ENCODE measurements at regions not wholly inside any gene's neighbourhood (a gene's known extent, or its start where the extent isn't known, plus 50 kb on each side); places are given as distances from the start of the nearest gene placed in this dataset.

- H3K4me3 ChIP-seq (ENCODE audit: low read depth, low read length): no peak overlapping the region
- TF ChIP-seq CTCF (IDR thresholded peaks at IDR 0.05; ENCODE audit: borderline replicate concordance, insufficient read depth, low read depth, low read length): no peak
Measured at GRCh38 chr10:32110790-32111189, 54.6 kb upstream of the KIF5B start.

- TF ChIP-seq CTCF (IDR thresholded peaks at IDR 0.05; ENCODE audit: borderline replicate concordance, insufficient read depth, low read depth, low read length): no peak
- no peak overlapping the region for H3K4me3 ChIP-seq (ENCODE audit: low read depth, low read length)
Measured at GRCh38 chr10:32109603-32110002, 53.4 kb upstream of the KIF5B start.

Data from GM12875 (cell line).